Upper lobe of left lung (tissue), 6 donors: ENCODE measurements at regions not wholly inside any gene's neighbourhood (a gene's known extent, or its start where the extent isn't known, plus 50 kb on each side); places are given as distances from the start of the nearest gene placed in this dataset.

Source experiments
- ATAC-seq, 2 donors: fragments of 200-7000 bp; cut with Tn5 transposase; one replicate each; pipeline ENCODE4 v1.9.1; 2022; ENCODE audit warnings: mild to moderate bottlenecking in 2 of 2, moderate library complexity in 2 of 2; ENCODE audit not compliant: low FRiP score in 2 of 2
- DNase-seq, 2 donors: peaks; one replicate each; pipeline ENCODE4 v3.0.0-alpha.2; 2019 to 2020
- H3K27ac ChIP-seq, 4 donors: fragments of 200-600 bp; sonication (generic); one replicate each; pipeline ENCODE4 v1.5.1; 2016 to 2019
- H3K27me3 ChIP-seq, 4 donors: fragments of 200-600 bp; sonication (generic); one replicate each; pipeline ENCODE4 v1.5.1; 2017 to 2019
- H3K36me3 ChIP-seq, 4 donors: fragments of 200-600 bp; sonication (generic); one replicate each; pipeline ENCODE4 v1.5.1; 2016 to 2019
- H3K4me1 ChIP-seq, 4 donors: fragments of 200-600 bp; sonication (generic); one replicate each; pipeline ENCODE4 v1.5.1; 2018 to 2019
- H3K4me3 ChIP-seq, 4 donors: fragments of 200-600 bp; sonication (generic); one replicate each; pipeline ENCODE4 v1.5.1; 2017 to 2019; ENCODE audit warnings: mild to moderate bottlenecking in 2 of 4, moderate library complexity in 1 of 4
- H3K9me3 ChIP-seq, 4 donors: fragments of 200-600 bp; sonication (generic); one replicate each; pipeline ENCODE4 v1.5.1; 2018 to 2019
- CTCF ChIP-seq, 6 experiments: fragments of 450-650 bp in 4 of 6; fragments of 200-600 bp in 2 of 6; sonication (generic) in 2 of 6; IDR thresholded peaks; one replicate each; pipeline ENCODE4 v1.5.1; 2016 to 2019; ENCODE audit warnings: antibody characterized with exemption in 6 of 6
- EP300 ChIP-seq, 4 donors: sonication (generic); formaldehyde crosslinking; IDR thresholded peaks; one replicate each; pipeline ENCODE4 v1.5.1; 2017; ENCODE audit warnings: antibody characterized with exemption in 4 of 4, control low read depth in 2 of 4
- POLR2A ChIP-seq, 4 donors: fragments of 450-650 bp; IDR thresholded peaks; one replicate each; pipeline ENCODE4 v1.5.1; 2016 to 2017; ENCODE audit warnings: antibody characterized with exemption in 4 of 4, mild to moderate bottlenecking in 2 of 4
- POLR2AphosphoS5 ChIP-seq, 2 donors: sonication (generic); formaldehyde crosslinking; IDR thresholded peaks; one replicate each; pipeline ENCODE4 v1.5.1; 2017; ENCODE audit warnings: antibody characterized with exemption in 2 of 2
- WGBS, 2 donors: methylation state at CpG; one replicate each; pipeline ENCODE4 v1.1.5; 2017 to 2018; 5-methylcytosine and 5-hydroxymethylcytosine counted together
- donor health status: DM: no; HTN: no; CAD: no; lungs with moderate emphysema.
- donor health status: DM: no; HTN: yes; CAD: no; lungs with severe emphysema.

- peak in 1 of 4 donors; percentile 23 for TF ChIP-seq POLR2A (IDR thresholded peaks at IDR 0.05)
- TF ChIP-seq EP300 (IDR thresholded peaks at IDR 0.05): no peak
- H3K9me3 ChIP-seq: no peaks in the 10 kb centered on the region
- 6 to 9% methylated on average over 22 to 54 of the region's 65 CpGs for WGBS, 2 donors
- H3K27me3 ChIP-seq: no peaks in the 10 kb centered on the region
- peak overlapping the region; percentile 15 to 76 (median 62) for H3K27ac ChIP-seq
- ATAC-seq (peak; percentile 61 to 66), DNase-seq (peak; percentile 32 to 86)
- no peaks in the 10 kb centered on the region for H3K36me3 ChIP-seq
- peak overlapping the region; percentile 15 to 79 (median 64) for H3K4me3 ChIP-seq
- H3K4me1 ChIP-seq: peaks cover 3 to 10% (median 5%) of the 10 kb centered on the region in 4 donors
Observed at GRCh38 chr10:89837165-89838043, 136.0 kb downstream of the KIF20B start.

GRCh38 chr10:89838044-89838615 is 136.7 kb downstream of the KIF20B start:
- TF ChIP-seq POLR2A (IDR thresholded peaks at IDR 0.05): no peak
- TF ChIP-seq EP300 (IDR thresholded peaks at IDR 0.05): no peak
- no peak for TF ChIP-seq POLR2AphosphoS5 (IDR thresholded peaks at IDR 0.05)
- peak overlapping the region; percentile 15 to 76 (median 62) for H3K27ac ChIP-seq
- ATAC-seq (peak in 1 of 2 donors; percentile 9), DNase-seq (no peak)
- H3K9me3 ChIP-seq: no peaks in the 10 kb centered on the region
- H3K4me3 ChIP-seq: peak overlapping the region; percentile 15 to 79 (median 64)
- peaks cover 3 to 10% (median 5%) of the 10 kb centered on the region in 4 donors for H3K4me1 ChIP-seq
- no peaks in the 10 kb centered on the region for H3K27me3 ChIP-seq
- no peaks in the 10 kb centered on the region for H3K36me3 ChIP-seq
- WGBS, 2 donors: 37 to 48% methylated on average over 17 to 23 of the region's 23 CpGs

- H3K36me3 ChIP-seq: no peaks in the 10 kb centered on the region
- TF ChIP-seq POLR2AphosphoS5 (IDR thresholded peaks at IDR 0.05): no peak
- TF ChIP-seq CTCF (IDR thresholded peaks at IDR 0.05): no peak
- no peak for TF ChIP-seq POLR2A (IDR thresholded peaks at IDR 0.05)
- TF ChIP-seq EP300 (IDR thresholded peaks at IDR 0.05): no peak
- no peaks in the 10 kb centered on the region for H3K9me3 ChIP-seq
- no peaks in the 10 kb centered on the region for H3K27me3 ChIP-seq
- H3K4me3 ChIP-seq: no peak overlapping the region
- peaks cover 0 to 2% (median 0%) of the 10 kb centered on the region in 4 donors for H3K4me1 ChIP-seq
- 83 to 86% methylated on average over 2 of the region's 2 CpGs for WGBS, 2 donors
- ATAC-seq: no peak
- no peak overlapping the region for H3K27ac ChIP-seq
- no peak for DNase-seq
Observed at GRCh38 chr10:89845541-89846280, 144.3 kb downstream of the KIF20B start.

GRCh38 chr10:89846281-89846630 is 144.9 kb downstream of the KIF20B start:
- no peaks in the 10 kb centered on the region for H3K27me3 ChIP-seq
- H3K4me3 ChIP-seq: no peak overlapping the region
- no peaks in the 10 kb centered on the region for H3K9me3 ChIP-seq
- H3K36me3 ChIP-seq: no peaks in the 10 kb centered on the region
- peaks cover 0 to 2% (median 0%) of the 10 kb centered on the region in 4 donors for H3K4me1 ChIP-seq
- no peak for TF ChIP-seq EP300 (IDR thresholded peaks at IDR 0.05)
- no peak for TF ChIP-seq POLR2A (IDR thresholded peaks at IDR 0.05)
- TF ChIP-seq CTCF (IDR thresholded peaks at IDR 0.05): no peak
- TF ChIP-seq POLR2AphosphoS5 (IDR thresholded peaks at IDR 0.05): no peak
- no peak for ATAC-seq
- H3K27ac ChIP-seq: no peak overlapping the region
- no peak for DNase-seq

GRCh38 chr10:89846786-89847185 is 145.4 kb downstream of the KIF20B start:
- Histone ChIP-seq H3K27ac (no peak overlapping the region), H3K27me3 (no peaks in the 10 kb centered on the region), H3K36me3 (no peaks in the 10 kb centered on the region), H3K4me3 (no peak overlapping the region), H3K9me3 (no peaks in the 10 kb centered on the region), H3K4me1 (peaks cover 0 to 2% (median 0%) of the 10 kb centered on the region in 4 donors)
- 76 to 88% methylated on average over 1 of the region's 1 CpG for WGBS, 2 donors
- TF ChIP-seq POLR2A (IDR thresholded peaks at IDR 0.05): no peak
- TF ChIP-seq EP300 (IDR thresholded peaks at IDR 0.05): no peak
- no peak for TF ChIP-seq CTCF (IDR thresholded peaks at IDR 0.05)
- no peak for TF ChIP-seq POLR2AphosphoS5 (IDR thresholded peaks at IDR 0.05)
- DNase-seq: no peak
- no peak for ATAC-seq
